ENCODE measurements at regions not wholly inside any gene's neighbourhood (a gene's known extent, or its start where the extent isn't known, plus 50 kb on each side); places are given as distances from the start of the nearest gene placed in this dataset.

DNA sequence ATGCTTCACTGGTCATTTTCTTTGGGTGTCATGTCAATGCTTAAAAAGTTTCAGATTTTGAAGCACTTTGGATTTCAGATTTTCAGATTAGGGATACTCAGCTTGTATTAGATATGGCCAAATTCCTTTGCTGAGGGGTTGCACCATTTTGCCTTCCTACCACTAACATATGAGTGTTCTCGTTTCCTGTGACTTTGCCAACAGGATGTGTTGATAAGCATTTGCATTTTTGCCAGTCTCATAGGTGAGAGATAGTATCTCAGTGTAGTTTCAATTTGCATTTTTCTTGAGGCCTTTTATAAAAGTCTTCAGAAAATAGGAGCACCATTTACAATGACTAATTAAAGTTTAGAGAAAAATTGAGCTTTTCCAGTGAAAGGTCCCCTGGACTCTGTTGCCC is 71.6 kb upstream of the CLCN4 start:
- TF ChIP-seq CTCF (IDR thresholded peaks at IDR 0.05) (no peak), POLR2A (IDR thresholded peaks at IDR 0.05) (no peak)
